ENCODE measurements at regions not wholly inside any gene's neighbourhood (a gene's known extent, or its start where the extent isn't known, plus 50 kb on each side); places are given as distances from the start of the nearest gene placed in this dataset.

DNA sequence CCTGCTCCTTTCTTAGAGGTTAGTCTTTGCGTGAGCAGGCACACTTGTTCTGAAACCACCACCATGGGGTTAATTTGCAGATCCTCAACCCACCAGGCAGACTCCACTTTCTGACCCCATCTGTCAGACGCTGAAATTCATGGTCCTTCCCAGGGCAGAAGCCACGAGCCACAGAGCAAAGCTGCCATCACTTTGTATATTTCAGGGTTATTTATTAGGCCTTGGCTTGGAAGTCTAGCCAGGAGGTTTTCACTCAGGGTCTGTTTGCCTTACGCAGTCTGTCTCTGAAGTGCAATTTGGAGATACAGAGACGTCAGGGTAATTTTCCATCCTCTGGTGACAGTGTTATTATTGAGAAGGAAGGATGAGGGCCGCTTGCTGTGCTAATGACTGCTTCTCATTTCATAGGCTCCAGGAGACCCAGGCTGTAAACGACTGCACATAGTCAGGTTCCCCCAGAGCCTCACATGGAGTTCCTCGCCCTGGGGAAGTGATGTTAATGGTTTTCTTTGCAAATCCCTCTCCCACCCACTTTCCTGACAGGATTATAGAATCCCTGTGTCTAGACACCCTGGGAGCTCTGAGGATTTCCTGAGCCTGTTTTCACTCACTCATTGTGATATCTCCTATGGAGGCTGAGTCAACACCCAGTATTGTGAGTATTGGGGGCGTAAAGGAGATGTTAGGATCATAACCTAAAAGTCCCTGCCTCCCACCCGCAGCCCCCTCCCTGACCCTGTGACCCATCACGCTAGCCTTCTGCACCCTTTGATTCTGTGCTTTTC lies 269.0 kb downstream of the ABCC12 start:
- DNase-seq, result no peak
- no peaks in the 10 kb centered on the region for H3K27me3 ChIP-seq
- no peak overlapping the region for H3K9ac ChIP-seq (ENCODE audit: low read depth in 2 of 2, low read length in 2 of 2)
- no peak overlapping the region for H3K4me3 ChIP-seq
- intact Hi-C loops (cut with DNase I), result no loop called here
- no peaks in the 10 kb centered on the region for H3K9me3 ChIP-seq
- no peaks in the 10 kb centered on the region for H3K4me1 ChIP-seq
- TF ChIP-seq, protein P1, sequence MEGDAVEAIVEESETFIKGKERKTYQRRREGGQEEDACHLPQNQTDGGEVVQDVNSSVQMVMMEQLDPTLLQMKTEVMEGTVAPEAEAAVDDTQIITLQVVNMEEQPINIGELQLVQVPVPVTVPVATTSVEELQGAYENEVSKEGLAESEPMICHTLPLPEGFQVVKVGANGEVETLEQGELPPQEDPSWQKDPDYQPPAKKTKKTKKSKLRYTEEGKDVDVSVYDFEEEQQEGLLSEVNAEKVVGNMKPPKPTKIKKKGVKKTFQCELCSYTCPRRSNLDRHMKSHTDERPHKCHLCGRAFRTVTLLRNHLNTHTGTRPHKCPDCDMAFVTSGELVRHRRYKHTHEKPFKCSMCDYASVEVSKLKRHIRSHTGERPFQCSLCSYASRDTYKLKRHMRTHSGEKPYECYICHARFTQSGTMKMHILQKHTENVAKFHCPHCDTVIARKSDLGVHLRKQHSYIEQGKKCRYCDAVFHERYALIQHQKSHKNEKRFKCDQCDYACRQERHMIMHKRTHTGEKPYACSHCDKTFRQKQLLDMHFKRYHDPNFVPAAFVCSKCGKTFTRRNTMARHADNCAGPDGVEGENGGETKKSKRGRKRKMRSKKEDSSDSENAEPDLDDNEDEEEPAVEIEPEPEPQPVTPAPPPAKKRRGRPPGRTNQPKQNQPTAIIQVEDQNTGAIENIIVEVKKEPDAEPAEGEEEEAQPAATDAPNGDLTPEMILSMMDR (IDR thresholded peaks at IDR 0.05), result no peak
- no peak overlapping the region for H3K27ac ChIP-seq
- H3K36me3 ChIP-seq, result no peaks in the 10 kb centered on the region

DNA sequence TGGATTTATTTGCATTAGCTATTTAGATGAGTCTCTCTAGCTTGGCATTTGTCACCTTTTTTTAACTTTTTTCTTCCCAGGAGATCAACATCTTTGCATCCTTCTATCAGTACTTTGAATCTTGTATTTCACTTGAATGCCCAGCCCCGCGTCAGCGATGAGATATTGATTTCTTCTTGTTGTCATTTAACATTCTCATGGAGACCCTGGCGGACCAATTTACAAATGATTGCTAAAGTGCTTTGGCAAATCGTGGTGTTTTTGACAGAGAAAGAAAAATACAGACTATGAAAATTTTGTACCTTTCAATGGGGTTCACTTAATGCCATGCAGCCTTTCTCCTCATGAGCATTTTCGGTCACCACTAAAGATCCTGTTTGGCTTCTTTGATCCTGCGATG lies 269.7 kb downstream of the ABCC12 start:
- no peak for DNase-seq
- Histone ChIP-seq H3K27ac (no peak overlapping the region), H3K4me1 (no peaks in the 10 kb centered on the region), H3K9me3 (no peaks in the 10 kb centered on the region), H3K4me3 (no peak overlapping the region), H3K27me3 (no peaks in the 10 kb centered on the region), H3K9ac (ENCODE audit: low read depth in 2 of 2, low read length in 2 of 2) (no peak overlapping the region), H3K36me3 (no peaks in the 10 kb centered on the region)
- intact Hi-C loops (cut with DNase I), result no loop called here
- TF ChIP-seq, protein P1 (IDR thresholded peaks at IDR 0.05), result no peak

DNA sequence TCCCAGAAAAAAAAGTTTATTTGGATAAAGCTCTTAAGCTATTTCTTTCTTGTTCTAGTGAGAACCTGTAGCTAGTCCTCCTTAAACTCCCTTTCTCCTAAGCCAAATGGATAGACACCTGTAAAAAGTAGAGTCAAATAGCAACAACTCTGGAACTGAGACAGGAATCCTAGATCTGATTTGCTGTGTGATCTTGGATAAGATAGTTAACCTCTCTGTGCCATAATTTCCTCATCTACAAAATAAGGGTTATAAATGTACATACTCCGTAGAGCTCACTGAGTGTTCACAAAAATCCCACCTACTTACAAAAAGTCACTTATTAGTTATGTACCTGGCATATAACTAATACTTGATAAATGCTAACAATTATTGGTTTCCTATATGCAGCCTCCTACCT lies 270.3 kb downstream of the ABCC12 start:
- Histone ChIP-seq H3K9ac (ENCODE audit: low read depth in 2 of 2, low read length in 2 of 2) (no peak overlapping the region), H3K27me3 (no peaks in the 10 kb centered on the region), H3K36me3 (no peaks in the 10 kb centered on the region), H3K4me3 (no peak overlapping the region), H3K4me1 (no peaks in the 10 kb centered on the region), H3K27ac (no peak overlapping the region), H3K9me3 (no peaks in the 10 kb centered on the region)
- intact Hi-C loops (cut with DNase I), result no loop called here
- TF ChIP-seq, protein P1 (IDR thresholded peaks at IDR 0.05), result no peak
- no peak for DNase-seq

DNA sequence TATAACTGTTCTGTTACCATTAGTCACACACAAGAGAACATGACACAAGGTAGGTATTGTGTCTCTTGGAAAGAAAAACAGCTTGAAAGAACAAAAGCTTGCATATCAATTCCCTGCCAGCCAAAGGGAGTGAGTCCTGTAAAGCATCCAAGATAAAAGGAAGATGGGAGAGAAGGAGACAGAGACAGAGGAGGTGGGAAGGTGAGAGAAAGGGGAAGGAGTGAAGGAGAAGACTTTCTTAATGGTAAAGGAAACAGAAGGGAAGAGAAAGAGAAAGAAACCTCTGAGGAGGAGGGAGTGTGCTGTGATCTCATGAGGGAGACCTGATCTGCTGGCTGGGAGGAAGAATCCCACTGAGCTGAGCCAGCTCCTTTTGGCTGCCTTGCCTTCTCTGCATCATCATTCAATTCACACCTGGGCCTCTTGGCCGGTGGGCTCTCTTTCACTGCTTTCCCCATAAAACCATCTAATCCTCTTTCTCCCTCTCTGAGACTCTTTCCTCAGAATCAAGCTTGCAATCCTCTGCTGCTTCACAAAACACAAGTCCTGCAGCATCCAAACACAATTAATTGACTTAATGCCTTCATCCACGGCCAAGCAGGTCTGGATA lies 271.6 kb downstream of the ABCC12 start:
- intact Hi-C loops (cut with DNase I), result no loop called here
- H3K4me3 ChIP-seq, result no peak overlapping the region
- no peak overlapping the region for H3K9ac ChIP-seq (ENCODE audit: low read depth in 2 of 2, low read length in 2 of 2)
- H3K36me3 ChIP-seq, result no peaks in the 10 kb centered on the region
- H3K4me1 ChIP-seq, result no peaks in the 10 kb centered on the region
- TF ChIP-seq, protein P1 (IDR thresholded peaks at IDR 0.05), result no peak
- DNase-seq, result no peak
- no peaks in the 10 kb centered on the region for H3K27me3 ChIP-seq
- H3K27ac ChIP-seq, result no peak overlapping the region
- no peaks in the 10 kb centered on the region for H3K9me3 ChIP-seq

DNA sequence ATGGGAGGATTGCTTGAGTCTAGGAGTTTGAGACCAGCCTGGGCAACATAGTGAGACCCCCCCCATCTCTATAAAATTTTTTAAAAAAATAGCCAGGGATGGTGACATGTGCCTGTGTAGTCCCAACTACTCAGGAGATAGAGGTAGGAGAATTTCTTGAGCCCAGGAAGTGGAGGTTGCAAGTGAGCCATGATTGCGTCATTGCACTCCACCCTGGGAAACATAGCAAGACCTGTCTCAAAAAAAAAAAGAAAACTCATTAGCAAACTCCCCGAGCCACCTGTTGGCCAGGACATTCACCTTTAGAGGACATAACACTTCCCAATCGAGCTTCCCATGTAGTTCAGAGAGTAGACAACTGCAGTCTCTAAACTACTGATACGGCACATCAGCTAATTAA lies 274.2 kb downstream of the ABCC12 start:
- Histone ChIP-seq H3K4me1 (no peaks in the 10 kb centered on the region), H3K27me3 (no peaks in the 10 kb centered on the region), H3K9ac (ENCODE audit: low read depth in 2 of 2, low read length in 2 of 2) (no peak overlapping the region), H3K9me3 (no peaks in the 10 kb centered on the region), H3K4me3 (no peak overlapping the region), H3K36me3 (no peaks in the 10 kb centered on the region), H3K27ac (no peak overlapping the region)
- TF ChIP-seq, protein P1 (IDR thresholded peaks at IDR 0.05), result no peak
- DNase-seq, result no peak
- intact Hi-C loops (cut with DNase I), result no loop called here
